OCI-LY7 (cell line): ENCODE measurements at regions not wholly inside any gene's neighbourhood (a gene's known extent, or its start where the extent isn't known, plus 50 kb on each side); places are given as distances from the start of the nearest gene placed in this dataset.

Experiments
- BruUV-seq: library from RNA; stranded (reverse); fragments of 400-500 nt; replicated peaks from 2 replicates; lab custom pipeline; 2021; lab: Mats Ljungman, UMichigan
- CTCF ChIA-PET: fragments of 300-600 bp; sonication (Branson Sonifier 250); formaldehyde crosslinking; loops from one replicate; lab custom pipeline; 2022; ENCODE audit warnings: antibody characterized with exemption; ENCODE audit not compliant: unreplicated experiment; lab: Charles Lee
- POLR2A ChIA-PET: fragments of 300-600 bp; sonication (Branson Sonifier 250); formaldehyde crosslinking; loops from one replicate; lab custom pipeline; 2022; ENCODE audit warnings: antibody characterized with exemption; lab: Charles Lee
- DNase-seq: peaks from one replicate; pipeline ENCODE4 v3.0.0-alpha.2; 2015; ENCODE audit warnings: low spot score
- H2AFZ ChIP-seq: fragments of 200-600 bp; sonication (generic), shearing (Covaris generic); 2 replicates; pipeline ENCODE4 v1.6.1; 2014; ENCODE audit warnings: mild to moderate bottlenecking, antibody characterized with exemption, low read length, moderate library complexity
- H3K27ac ChIP-seq: fragments of 200-600 bp; sonication (generic); 2 replicates; pipeline ENCODE4 v1.5.1; 2014; ENCODE audit warnings: mixed run types, low read depth, mild to moderate bottlenecking, moderate library complexity, low read length, inconsistent platforms; ENCODE audit not compliant: poor library complexity, severe bottlenecking
- H3K36me3 ChIP-seq: fragments of 200-600 bp; sonication (generic); 2 replicates; pipeline ENCODE4 v1.6.1; 2014; ENCODE audit warnings: mild to moderate bottlenecking, antibody characterized with exemption, low read length, moderate library complexity, mixed read lengths; ENCODE audit not compliant: insufficient read depth
- H3K4me1 ChIP-seq: fragments of 200-600 bp; sonication (generic); 2 replicates; pipeline ENCODE4 v1.5.1; 2014; ENCODE audit warnings: mild to moderate bottlenecking, low read length; ENCODE audit not compliant: insufficient read depth, poor library complexity, severe bottlenecking
- H3K4me2 ChIP-seq: fragments of 200-600 bp; sonication (generic); 2 replicates; pipeline ENCODE4 v1.6.1; 2014; ENCODE audit warnings: mild to moderate bottlenecking, low read length
- H3K4me3 ChIP-seq: fragments of 200-600 bp; sonication (generic); 2 replicates; pipeline ENCODE4 v1.5.1; 2014; ENCODE audit warnings: mild to moderate bottlenecking, low read depth, low read length; ENCODE audit not compliant: poor library complexity, severe bottlenecking
- H3K79me2 ChIP-seq: fragments of 200-600 bp; sonication (generic); 2 replicates; pipeline ENCODE4 v1.6.1; 2016; ENCODE audit warnings: low read depth, mild to moderate bottlenecking, low read length, moderate library complexity, mixed read lengths; ENCODE audit not compliant: insufficient read depth
- H3K9me2 ChIP-seq: fragments of 200-600 bp; sonication (generic); 2 replicates; pipeline ENCODE4 v1.6.1; 2016; ENCODE audit warnings: mild to moderate bottlenecking, low read length, mixed read lengths; ENCODE audit not compliant: insufficient read depth
- H3K9me3 ChIP-seq: fragments of 200-600 bp; sonication (generic); 2 replicates; pipeline ENCODE4 v1.6.1; 2014; ENCODE audit warnings: mild to moderate bottlenecking, mixed run types, low read length, mixed read lengths
- H4K20me1 ChIP-seq: fragments of 200-600 bp; sonication (generic); 2 replicates; pipeline ENCODE4 v1.6.1; 2014; ENCODE audit warnings: mild to moderate bottlenecking, antibody characterized with exemption, low read length, moderate library complexity, mixed read lengths; ENCODE audit not compliant: insufficient read depth
- CTCF ChIP-seq: fragments of 200-600 bp; sonication (generic); conservative IDR thresholded peaks from 2 replicates; pipeline ENCODE4 v1.5.1; 2014; ENCODE audit warnings: mild to moderate bottlenecking, antibody characterized with exemption, low read length, moderate library complexity, mixed read lengths
- EZH2phosphoT487 ChIP-seq: fragments of 200-600 bp; sonication (generic); IDR thresholded peaks from 2 replicates; pipeline ENCODE4 v1.6.1; 2018; ENCODE audit warnings: low read depth, borderline replicate concordance, mild to moderate bottlenecking, mixed run types, antibody characterized with exemption, low read length, moderate library complexity, mixed read lengths
- intact Hi-C: fragments of 100-400 bp; cut with micrococcal nuclease; formaldehyde crosslinking; loops from one replicate; pipeline ENCODE4 v1.10.0; 2022; ENCODE audit not compliant: unreplicated experiment

GRCh38 chr1:59186656-59187055 lies 110.2 kb upstream of the FGGY start:
- Histone ChIP-seq H4K20me1 (no peaks in the 10 kb centered on the region), H3K4me3 (no peak overlapping the region), H3K36me3 (no peaks in the 10 kb centered on the region), H3K9me3 (no peaks in the 10 kb centered on the region), H3K9me2 (no peaks in the 10 kb centered on the region), H3K79me2 (no peaks in the 10 kb centered on the region), H3K4me2 (no peak overlapping the region), H2AFZ (no peak overlapping the region), H3K27ac (no peak overlapping the region), H3K4me1 (no peaks in the 10 kb centered on the region)
- no peak for TF ChIP-seq EZH2phosphoT487
- TF ChIP-seq CTCF: no peak
- no TSS peak for BruUV-seq
- ChIA-PET CTCF (no interaction called here), POLR2A (no interaction called here)
- DNase-seq: no peak
- intact Hi-C loops: no loop called here

GRCh38 chr1:59188413-59189213 lies 108.3 kb upstream of the FGGY start:
- ChIA-PET POLR2A (interaction anchor here (0.6 kb wide), 1 partner anchor 100 kb away, joined by 5 read pairs; no protein-coding TSS in a partner anchor), CTCF (no interaction called here)
- H3K36me3 ChIP-seq: no peaks in the 10 kb centered on the region
- BruUV-seq: no TSS peak
- no peak overlapping the region for H3K4me3 ChIP-seq
- no peaks in the 10 kb centered on the region for H3K9me3 ChIP-seq
- no peak overlapping the region for H3K4me2 ChIP-seq
- no peak for TF ChIP-seq EZH2phosphoT487
- TF ChIP-seq CTCF: no peak
- intact Hi-C loops: no loop called here
- no peaks in the 10 kb centered on the region for H3K9me2 ChIP-seq
- no peaks in the 10 kb centered on the region for H3K4me1 ChIP-seq
- no peaks in the 10 kb centered on the region for H4K20me1 ChIP-seq
- DNase-seq: no peak
- H3K27ac ChIP-seq: no peak overlapping the region
- H3K79me2 ChIP-seq: no peaks in the 10 kb centered on the region
- H2AFZ ChIP-seq: no peak overlapping the region

- no peak overlapping the region for H3K4me2 ChIP-seq
- no peak overlapping the region for H2AFZ ChIP-seq
- no peak overlapping the region for H3K4me3 ChIP-seq
- TF ChIP-seq CTCF: no peak
- TF ChIP-seq EZH2phosphoT487: no peak
- DNase-seq: no peak
- POLR2A ChIA-PET: interaction anchor here (1.1 kb wide), 1 partner anchor 487 kb away, joined by 3 read pairs; no protein-coding TSS in a partner anchor
- H3K4me1 ChIP-seq: no peaks in the 10 kb centered on the region
- H3K9me2 ChIP-seq: no peaks in the 10 kb centered on the region
- no TSS peak for BruUV-seq
- H3K27ac ChIP-seq: no peak overlapping the region
- no peaks in the 10 kb centered on the region for H3K9me3 ChIP-seq
- H3K36me3 ChIP-seq: no peaks in the 10 kb centered on the region
- intact Hi-C loops: no loop called here
- CTCF ChIA-PET: no interaction called here
- no peaks in the 10 kb centered on the region for H3K79me2 ChIP-seq
- no peaks in the 10 kb centered on the region for H4K20me1 ChIP-seq
Observed at GRCh38 chr1:59193443-59194093, 103.3 kb upstream of the FGGY start.
